Adrenal gland (tissue), 5 donors: ENCODE measurements at regions not wholly inside any gene's neighbourhood (a gene's known extent, or its start where the extent isn't known, plus 50 kb on each side); places are given as distances from the start of the nearest gene placed in this dataset.

ENCODE experiments used
- POLR2A ChIP-seq, 2 donors: fragments of 450-650 bp; IDR thresholded peaks; one replicate each; pipeline ENCODE4 v1.6.1; 2017; ENCODE audit warnings: antibody characterized with exemption in 2 of 2, mild to moderate bottlenecking in 2 of 2, moderate library complexity in 1 of 2
- TF ChIP-seq, protein P1 (sequence below), 6 experiments: fragments of 450-650 bp in 4 of 6; fragments of 200-600 bp in 2 of 6; sonication (generic) in 1 of 6; IDR thresholded peaks; 1 replicate in 5 of 6; 2 replicates in 1 of 6; pipeline versions ENCODE4 v1.5.1 to v1.8.0; 2016 to 2021; ENCODE audit warnings: antibody characterized with exemption in 6 of 6, mild to moderate bottlenecking in 2 of 6, moderate library complexity in 1 of 6
- donor health status: DM: no; HTN: no; CAD: no.

- TF ChIP-seq POLR2A (IDR thresholded peaks at IDR 0.05) = no peak
- TF ChIP-seq, protein P1, sequence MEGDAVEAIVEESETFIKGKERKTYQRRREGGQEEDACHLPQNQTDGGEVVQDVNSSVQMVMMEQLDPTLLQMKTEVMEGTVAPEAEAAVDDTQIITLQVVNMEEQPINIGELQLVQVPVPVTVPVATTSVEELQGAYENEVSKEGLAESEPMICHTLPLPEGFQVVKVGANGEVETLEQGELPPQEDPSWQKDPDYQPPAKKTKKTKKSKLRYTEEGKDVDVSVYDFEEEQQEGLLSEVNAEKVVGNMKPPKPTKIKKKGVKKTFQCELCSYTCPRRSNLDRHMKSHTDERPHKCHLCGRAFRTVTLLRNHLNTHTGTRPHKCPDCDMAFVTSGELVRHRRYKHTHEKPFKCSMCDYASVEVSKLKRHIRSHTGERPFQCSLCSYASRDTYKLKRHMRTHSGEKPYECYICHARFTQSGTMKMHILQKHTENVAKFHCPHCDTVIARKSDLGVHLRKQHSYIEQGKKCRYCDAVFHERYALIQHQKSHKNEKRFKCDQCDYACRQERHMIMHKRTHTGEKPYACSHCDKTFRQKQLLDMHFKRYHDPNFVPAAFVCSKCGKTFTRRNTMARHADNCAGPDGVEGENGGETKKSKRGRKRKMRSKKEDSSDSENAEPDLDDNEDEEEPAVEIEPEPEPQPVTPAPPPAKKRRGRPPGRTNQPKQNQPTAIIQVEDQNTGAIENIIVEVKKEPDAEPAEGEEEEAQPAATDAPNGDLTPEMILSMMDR (IDR thresholded peaks at IDR 0.05) = no peak
These were observed 203.7 kb upstream of the EMCN start for GRCh38 chr4:100721490-100721889.
